Epithelial cell of proximal tubule (primary cell): ENCODE measurements at regions not wholly inside any gene's neighbourhood (a gene's known extent, or its start where the extent isn't known, plus 50 kb on each side); places are given as distances from the start of the nearest gene placed in this dataset.
"Not testable (repeated sequence)": the region's sequence is repeated elsewhere in the genome, so short reads cannot be mapped to it uniquely, and the experiment has no call there.

Experiments
- DNase-seq: peaks from one replicate; pipeline ENCODE4 v3.0.0-alpha.2; 2011; ENCODE audit warnings: low read depth
- H3K4me3 ChIP-seq: 2 replicates; pipeline ENCODE4 v1.5.1; 2011; ENCODE audit warnings: low read depth, mild to moderate bottlenecking, low read length
- TF ChIP-seq, protein P1 (sequence below): conservative IDR thresholded peaks from 2 replicates; pipeline ENCODE4 v1.5.1; 2012; ENCODE audit warnings: low read depth, mild to moderate bottlenecking, low read length

DNA sequence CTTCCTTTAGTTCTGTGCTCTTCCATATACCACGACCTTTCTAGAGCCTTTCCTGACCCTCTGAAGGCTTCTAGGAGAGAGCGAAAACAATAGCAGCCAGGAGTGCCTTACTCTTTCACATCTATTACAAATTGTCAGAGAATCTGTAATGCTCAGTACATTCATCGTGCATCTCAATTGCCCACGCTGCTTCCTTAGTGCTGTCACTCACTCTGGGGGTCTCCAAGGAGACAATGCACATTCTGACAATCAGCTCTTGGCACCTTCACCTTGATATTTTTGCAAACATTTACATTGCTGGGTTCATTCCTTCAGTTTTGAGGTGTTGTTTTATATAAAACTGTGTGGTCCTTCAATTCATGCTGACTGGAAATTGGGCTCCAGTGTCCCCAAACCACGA is 110.1 kb upstream of the GPR101 start:
- TF ChIP-seq, protein P1, sequence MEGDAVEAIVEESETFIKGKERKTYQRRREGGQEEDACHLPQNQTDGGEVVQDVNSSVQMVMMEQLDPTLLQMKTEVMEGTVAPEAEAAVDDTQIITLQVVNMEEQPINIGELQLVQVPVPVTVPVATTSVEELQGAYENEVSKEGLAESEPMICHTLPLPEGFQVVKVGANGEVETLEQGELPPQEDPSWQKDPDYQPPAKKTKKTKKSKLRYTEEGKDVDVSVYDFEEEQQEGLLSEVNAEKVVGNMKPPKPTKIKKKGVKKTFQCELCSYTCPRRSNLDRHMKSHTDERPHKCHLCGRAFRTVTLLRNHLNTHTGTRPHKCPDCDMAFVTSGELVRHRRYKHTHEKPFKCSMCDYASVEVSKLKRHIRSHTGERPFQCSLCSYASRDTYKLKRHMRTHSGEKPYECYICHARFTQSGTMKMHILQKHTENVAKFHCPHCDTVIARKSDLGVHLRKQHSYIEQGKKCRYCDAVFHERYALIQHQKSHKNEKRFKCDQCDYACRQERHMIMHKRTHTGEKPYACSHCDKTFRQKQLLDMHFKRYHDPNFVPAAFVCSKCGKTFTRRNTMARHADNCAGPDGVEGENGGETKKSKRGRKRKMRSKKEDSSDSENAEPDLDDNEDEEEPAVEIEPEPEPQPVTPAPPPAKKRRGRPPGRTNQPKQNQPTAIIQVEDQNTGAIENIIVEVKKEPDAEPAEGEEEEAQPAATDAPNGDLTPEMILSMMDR, result no peak
- no peak for DNase-seq
- H3K4me3 ChIP-seq, result no peak overlapping the region

DNA sequence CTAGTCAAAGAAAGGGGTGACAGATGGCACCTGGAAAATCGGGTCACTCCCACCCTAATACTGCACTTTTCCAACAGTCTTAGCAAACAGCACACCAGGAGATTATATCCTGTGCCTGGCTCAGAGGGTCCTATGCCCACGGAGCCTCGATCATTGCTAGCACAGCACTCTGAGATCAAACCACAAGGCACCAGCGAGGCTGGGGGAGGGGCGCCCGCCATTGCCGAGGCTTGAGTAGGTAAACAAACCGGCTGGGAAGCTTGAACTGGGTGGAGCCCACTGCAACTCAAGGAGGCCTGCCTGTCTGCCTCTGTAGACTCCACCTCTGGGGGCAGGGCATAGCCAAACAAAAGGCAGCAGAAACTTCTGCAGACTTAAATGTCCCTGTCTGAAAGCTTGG is 88.9 kb upstream of the GPR101 start:
- H3K4me3 ChIP-seq, DNase-seq: not testable (repeated sequence)

DNA sequence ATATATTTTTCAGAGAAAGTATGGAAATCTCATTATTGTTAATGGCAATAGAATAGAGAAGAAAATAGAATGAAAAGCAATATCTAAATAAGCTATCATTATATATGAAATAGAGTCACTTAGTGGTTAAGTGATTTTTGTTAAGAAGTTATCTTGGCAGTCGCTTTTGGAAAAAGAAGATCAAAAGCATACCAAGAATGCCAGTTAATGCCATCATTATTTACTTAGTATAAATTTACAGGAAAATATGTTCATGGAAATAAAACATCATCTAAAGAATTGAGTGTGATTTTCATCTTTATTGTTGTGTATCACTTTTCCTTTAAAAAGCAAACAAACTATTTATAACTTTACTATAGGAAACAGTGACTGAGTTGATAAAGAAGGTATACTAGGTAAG is 85.3 kb upstream of the GPR101 start:
- TF ChIP-seq, protein P1, result no peak
- DNase-seq, result no peak
- H3K4me3 ChIP-seq, result no peak overlapping the region

DNA sequence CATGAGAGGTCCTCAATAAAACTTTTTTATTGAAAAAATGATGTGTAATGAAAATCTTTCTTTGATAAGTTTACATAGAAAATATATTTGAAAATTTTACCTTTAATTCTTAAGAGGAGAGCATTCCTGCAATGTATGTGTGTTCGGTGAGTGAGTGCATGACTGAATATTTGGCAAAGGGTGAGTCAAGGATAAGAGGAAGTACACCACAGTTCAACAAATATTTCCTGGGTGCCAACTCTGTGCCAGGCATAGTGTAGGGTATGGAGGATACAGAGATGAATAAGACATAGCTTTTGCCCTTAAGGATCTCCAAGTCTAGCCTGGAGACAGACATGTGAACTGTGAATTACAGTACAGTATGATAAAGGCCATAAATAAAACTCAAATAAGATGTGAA is 84.7 kb upstream of the GPR101 start:
- H3K4me3 ChIP-seq, result no peak overlapping the region
- TF ChIP-seq, protein P1, result no peak
- DNase-seq, result no peak

DNA sequence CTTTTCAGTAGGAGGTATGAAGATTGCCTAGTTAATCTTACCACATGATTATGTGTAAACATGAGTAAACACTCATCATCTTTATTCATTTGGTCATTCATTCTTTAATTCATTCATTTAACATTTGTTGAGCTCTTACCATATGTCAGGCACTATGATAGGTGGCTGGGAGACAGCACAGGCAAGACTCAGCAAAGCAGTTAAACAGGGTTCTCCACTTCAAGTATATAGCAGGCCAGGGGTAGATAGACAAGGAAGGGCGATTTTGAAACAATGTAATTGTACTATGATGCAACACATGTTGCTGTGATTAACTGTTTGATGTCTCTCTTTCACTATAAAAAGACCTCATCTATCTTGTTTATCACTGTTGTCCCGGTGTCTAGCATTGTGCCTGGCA is 84.3 kb upstream of the GPR101 start:
- no peak for DNase-seq
- TF ChIP-seq, protein P1, result no peak
- no peak overlapping the region for H3K4me3 ChIP-seq

DNA sequence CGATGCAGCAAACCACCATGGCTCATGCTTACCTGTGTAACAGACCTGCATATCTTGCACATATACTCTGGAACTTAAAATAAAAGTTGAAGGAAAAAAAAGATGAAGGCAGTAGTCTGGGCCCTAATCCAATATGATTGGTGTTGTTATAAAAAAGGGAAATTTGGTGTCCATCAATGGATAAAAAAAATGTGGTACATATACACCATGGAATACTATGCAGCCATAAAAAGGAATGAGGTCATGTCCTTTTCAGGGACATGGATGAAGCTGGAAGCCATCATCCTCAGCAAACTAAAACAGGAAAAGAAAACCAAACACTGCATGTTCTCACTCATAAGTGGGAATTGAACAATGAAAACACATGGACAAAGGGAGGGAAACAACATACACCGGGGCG is 74.1 kb upstream of the GPR101 start:
- not testable (repeated sequence) for H3K4me3 ChIP-seq, DNase-seq

DNA sequence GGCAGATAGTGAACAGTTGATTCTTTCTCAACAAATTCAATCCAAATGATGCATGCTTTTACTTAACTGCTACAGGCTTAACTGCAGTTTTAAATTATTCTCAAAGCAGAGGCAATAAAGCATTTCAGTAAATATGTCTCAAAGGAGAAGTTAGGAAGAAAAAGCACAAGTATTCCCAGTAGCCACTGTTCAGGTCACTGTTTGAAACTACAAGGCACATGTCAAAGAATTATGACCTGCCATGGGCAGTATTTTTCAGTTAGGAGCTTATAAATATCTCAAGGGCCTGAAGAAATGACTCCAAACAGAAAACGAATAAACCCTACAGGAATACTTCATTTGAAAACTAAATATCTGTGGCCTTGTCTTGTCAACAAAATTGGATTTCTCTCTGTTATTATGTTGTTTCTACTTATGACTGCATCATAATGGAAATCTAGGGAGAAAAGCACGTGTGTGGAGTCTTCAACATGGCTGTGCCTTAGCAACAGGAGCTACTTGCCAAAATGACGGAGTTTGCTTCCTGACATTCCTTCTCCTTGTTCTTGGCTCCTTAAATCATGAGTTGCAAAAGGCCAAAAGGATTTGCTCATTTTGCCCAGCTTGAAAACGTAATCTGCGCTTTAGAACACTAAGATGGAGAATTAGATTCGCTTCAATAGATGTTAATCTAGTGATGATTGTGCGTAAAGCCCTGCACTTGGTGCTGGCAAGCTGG is 67.6 kb upstream of the GPR101 start:
- H3K4me3 ChIP-seq, result no peak overlapping the region
- TF ChIP-seq, protein P1, result no peak
- no peak for DNase-seq
